GM12873 (cell line): ENCODE measurements at regions not wholly inside any gene's neighbourhood (a gene's known extent, or its start where the extent isn't known, plus 50 kb on each side); places are given as distances from the start of the nearest gene placed in this dataset.

Source experiments
- CTCF ChIP-seq: IDR thresholded peaks from 2 replicates; pipeline ENCODE4 v1.5.1; 2012; ENCODE audit warnings: low read depth, mild to moderate bottlenecking, moderate library complexity, low read length, control low read depth; ENCODE audit not compliant: insufficient read depth; ENCODE audit errors: missing control alignments

DNA sequence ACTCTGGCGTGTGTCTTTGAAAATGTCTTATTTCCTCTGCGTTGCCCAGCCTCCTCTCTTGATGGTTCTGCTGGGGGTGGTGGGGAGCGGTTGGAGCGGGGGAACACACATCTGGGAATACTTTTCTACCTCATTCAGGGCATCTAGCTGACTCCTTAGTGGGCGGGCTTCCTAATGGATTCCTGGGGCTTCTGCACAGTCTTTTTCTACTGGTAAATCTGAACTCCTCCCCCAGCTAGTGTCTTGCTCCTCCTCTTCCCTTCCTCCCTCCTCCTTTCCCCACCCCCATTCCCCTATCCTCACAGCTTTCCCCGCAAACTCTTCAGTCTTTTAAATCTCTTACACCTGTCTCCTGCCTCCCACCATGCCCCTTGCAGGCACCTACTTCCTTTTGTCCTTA, 74.4 kb downstream of the PRL start:
- no peak for TF ChIP-seq CTCF

- TF ChIP-seq CTCF: no peak
Observed at GRCh38 chr6:22227824-22228610, 68.8 kb downstream of the PRL start.

GRCh38 chr6:22231050-22231449, 65.8 kb downstream of the PRL start:
- no peak for TF ChIP-seq CTCF

- TF ChIP-seq CTCF: no peak
Observed at GRCh38 chr6:22231616-22232015, 65.2 kb downstream of the PRL start.

DNA sequence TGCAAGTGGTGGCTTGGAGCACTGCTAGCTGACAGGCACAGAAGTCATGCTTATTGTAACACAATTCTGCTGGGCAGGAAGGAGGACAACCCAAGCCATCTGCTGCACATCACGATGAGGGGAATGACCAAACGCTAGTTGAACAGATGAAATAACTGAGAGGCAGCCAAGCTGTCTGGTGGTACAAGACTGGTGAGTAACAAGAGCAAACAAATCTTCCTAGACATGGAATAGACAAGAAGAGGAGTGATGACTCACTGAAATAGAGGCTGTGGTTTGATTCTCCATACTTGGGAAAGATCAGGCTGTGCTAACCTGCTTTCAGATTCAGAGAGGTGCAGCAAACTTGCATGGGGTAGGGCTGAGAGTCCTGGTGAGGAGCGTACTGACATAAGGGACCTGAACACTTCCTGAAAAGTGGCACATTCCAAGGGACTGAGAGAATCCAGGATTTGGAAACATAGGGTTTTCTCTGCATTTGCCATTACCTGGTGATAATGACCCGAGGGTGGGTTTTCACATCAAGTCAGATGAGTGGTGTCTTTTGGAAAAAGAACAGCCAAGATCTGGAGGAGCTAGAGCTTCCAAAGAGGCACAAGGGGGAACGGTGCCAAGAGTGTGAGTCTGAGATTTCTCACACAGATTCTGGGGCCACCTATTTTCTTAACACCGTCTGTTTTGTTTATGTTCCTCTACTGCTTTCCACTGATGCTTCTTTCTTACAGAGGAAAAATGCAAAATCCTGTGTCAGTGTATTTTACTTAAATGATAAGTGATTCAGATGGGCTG, 60.0 kb downstream of the PRL start:
- TF ChIP-seq CTCF: no peak
